ENCODE measurements at regions not wholly inside any gene's neighbourhood (a gene's known extent, or its start where the extent isn't known, plus 50 kb on each side); places are given as distances from the start of the nearest gene placed in this dataset.

DNA sequence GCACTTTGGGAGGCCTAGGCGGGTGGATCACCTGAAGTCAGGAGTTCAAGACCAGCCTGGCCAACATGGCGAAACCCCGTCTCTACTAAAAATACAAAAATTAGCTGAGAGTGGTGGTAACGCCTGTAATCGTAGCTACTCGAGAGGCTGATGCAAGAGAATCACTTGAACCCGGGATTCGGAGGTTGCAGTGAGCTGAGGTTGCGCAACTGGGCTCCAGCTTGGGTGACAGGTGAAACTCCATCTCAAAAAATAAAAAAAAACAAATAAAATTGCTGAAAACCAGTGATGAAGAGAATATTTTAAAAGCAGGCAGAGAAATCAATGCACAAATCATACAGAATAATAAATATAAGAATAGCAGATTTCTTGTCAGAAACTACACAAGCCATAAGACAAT, 129.3 kb downstream of the SLIT2 start:
- no peak for DNase-seq

DNA sequence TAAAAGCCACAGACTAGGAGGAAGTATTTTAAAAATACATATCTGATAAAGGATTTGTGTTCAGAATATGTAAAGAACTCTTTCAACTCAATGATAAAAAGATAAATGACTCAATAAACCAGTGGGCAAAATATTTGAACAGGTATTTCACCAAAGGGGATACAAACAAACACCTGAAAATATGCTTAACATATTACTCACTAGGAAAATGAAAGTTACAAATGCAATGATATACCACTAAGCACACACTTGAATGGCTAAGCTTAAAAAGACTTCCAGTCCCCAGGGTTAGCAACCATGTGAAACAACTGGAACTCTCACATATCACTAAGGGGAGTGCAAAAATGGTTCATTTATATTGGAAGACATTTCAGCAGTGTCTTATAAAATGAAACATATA, 131.6 kb downstream of the SLIT2 start:
- no peak for DNase-seq
- TF ChIP-seq, protein P1, sequence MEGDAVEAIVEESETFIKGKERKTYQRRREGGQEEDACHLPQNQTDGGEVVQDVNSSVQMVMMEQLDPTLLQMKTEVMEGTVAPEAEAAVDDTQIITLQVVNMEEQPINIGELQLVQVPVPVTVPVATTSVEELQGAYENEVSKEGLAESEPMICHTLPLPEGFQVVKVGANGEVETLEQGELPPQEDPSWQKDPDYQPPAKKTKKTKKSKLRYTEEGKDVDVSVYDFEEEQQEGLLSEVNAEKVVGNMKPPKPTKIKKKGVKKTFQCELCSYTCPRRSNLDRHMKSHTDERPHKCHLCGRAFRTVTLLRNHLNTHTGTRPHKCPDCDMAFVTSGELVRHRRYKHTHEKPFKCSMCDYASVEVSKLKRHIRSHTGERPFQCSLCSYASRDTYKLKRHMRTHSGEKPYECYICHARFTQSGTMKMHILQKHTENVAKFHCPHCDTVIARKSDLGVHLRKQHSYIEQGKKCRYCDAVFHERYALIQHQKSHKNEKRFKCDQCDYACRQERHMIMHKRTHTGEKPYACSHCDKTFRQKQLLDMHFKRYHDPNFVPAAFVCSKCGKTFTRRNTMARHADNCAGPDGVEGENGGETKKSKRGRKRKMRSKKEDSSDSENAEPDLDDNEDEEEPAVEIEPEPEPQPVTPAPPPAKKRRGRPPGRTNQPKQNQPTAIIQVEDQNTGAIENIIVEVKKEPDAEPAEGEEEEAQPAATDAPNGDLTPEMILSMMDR (IDR thresholded peaks at IDR 0.05; ENCODE audit: low read depth, low read length, missing control alignments), result no peak

More for the DNA sequence above, 129.3 kb downstream of the SLIT2 start:
- Histone ChIP-seq H3K36me3 (replicated peaks) (no peaks in the 10 kb centered on the region), H3K4me3 (ENCODE audit: low read depth, low read length) (no peak overlapping the region), H3K27ac (no peak overlapping the region), H3K27me3 (replicated peaks) (no peaks in the 10 kb centered on the region)
- in situ Hi-C loops (cut with HindIII; ENCODE audit: low pct_ligation_motif_present, low sequenced_read_pairs), result no loop called here
- TF ChIP-seq, protein P1 (IDR thresholded peaks at IDR 0.05; ENCODE audit: low read depth, low read length, missing control alignments), result no peak

DNA sequence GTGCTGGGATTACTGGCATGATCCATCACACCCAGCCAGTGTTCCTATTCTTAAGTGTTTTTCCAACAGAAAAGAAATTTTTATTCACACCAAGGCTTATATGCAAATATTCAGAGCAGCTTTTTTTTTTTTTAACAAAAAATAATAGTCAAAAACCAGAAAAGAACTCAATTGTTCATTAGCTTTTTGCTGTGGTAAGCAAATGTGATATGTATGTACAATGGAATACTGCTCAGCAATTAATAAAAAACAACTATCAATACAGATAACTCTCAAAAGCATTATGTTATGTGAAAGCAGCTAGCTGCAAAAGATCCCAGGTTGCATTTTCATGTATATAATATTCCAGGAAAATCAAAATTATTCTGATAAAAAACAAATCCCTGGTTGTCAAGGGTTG, 132.3 kb downstream of the SLIT2 start:
- no peak for DNase-seq
- no peaks in the 10 kb centered on the region for H3K27me3 ChIP-seq (replicated peaks)
- H3K27ac ChIP-seq, result no peak overlapping the region
- no peak overlapping the region for H3K4me3 ChIP-seq (ENCODE audit: low read depth, low read length)
- in situ Hi-C loops (cut with HindIII; ENCODE audit: low pct_ligation_motif_present, low sequenced_read_pairs), result no loop called here
- TF ChIP-seq, protein P1 (IDR thresholded peaks at IDR 0.05; ENCODE audit: low read depth, low read length, missing control alignments), result no peak
- H3K36me3 ChIP-seq (replicated peaks), result no peaks in the 10 kb centered on the region

More for the DNA sequence above, 131.6 kb downstream of the SLIT2 start:
- Histone ChIP-seq H3K27ac (no peak overlapping the region), H3K27me3 (replicated peaks) (no peaks in the 10 kb centered on the region), H3K36me3 (replicated peaks) (no peaks in the 10 kb centered on the region), H3K4me3 (ENCODE audit: low read depth, low read length) (no peak overlapping the region)
- in situ Hi-C loops (cut with HindIII; ENCODE audit: low pct_ligation_motif_present, low sequenced_read_pairs), result no loop called here

DNA sequence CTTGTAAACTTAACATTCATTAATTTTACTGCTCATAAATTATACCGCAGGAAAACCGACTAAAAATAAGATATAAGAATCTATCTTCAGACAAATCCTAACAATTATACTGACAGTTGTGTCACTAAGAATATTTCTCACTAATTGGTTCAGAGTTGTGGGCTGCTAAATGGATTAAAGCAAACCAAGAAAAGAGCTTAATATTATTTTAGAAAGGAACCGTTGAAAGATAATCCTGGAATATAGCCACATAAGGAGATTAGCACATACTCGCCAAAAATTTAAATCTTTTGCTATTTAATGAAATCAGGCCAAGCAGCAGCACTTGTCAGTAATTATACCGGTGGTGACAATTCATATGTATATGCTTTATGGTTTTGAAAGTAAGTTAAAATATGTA, 132.8 kb downstream of the SLIT2 start:
- Histone ChIP-seq H3K27ac (no peak overlapping the region), H3K27me3 (replicated peaks) (no peaks in the 10 kb centered on the region), H3K36me3 (replicated peaks) (no peaks in the 10 kb centered on the region), H3K4me3 (ENCODE audit: low read depth, low read length) (no peak overlapping the region)
- DNase-seq, result no peak
- TF ChIP-seq, protein P1 (IDR thresholded peaks at IDR 0.05; ENCODE audit: low read depth, low read length, missing control alignments), result no peak
- in situ Hi-C loops (cut with HindIII; ENCODE audit: low pct_ligation_motif_present, low sequenced_read_pairs), result no loop called here

DNA sequence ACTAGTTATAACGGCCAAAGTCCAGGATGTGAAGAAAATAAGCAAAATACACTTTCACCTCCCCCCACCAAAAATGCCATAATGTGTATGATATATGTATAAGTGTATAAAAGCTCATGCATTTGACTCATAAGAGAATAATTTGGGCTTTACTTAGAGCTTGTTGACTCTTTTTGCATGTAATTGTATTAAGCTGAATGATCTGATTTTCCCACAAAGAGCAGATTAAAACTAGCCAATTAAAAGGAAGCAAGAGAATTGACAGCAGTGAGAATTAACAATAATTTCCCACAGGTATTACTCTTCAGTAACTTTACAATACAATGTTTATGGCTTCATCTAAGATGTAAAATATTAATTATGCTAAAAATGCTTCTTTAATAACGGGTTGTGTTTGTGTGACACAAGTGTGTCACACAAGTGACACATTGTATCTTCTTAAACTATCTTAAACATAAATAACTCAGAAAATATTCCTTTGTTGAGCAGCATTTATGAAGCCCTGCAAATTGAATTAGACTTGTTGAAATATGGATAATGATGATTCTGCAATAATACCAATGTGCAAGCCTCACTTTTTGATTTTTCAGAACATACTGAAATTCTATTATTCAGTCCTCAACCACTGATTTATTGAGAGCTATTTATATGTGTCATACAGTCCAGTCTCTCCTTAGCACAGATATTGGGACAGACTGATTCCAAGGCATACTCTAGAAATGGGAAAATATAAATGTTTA, 134.5 kb downstream of the SLIT2 start:
- TF ChIP-seq, protein P1 (IDR thresholded peaks at IDR 0.05; ENCODE audit: low read depth, low read length, missing control alignments), result no peak
- Histone ChIP-seq H3K27me3 (replicated peaks) (no peaks in the 10 kb centered on the region), H3K27ac (no peak overlapping the region), H3K36me3 (replicated peaks) (no peaks in the 10 kb centered on the region), H3K4me3 (ENCODE audit: low read depth, low read length) (no peak overlapping the region)
- no peak for DNase-seq
- in situ Hi-C loops (cut with HindIII; ENCODE audit: low pct_ligation_motif_present, low sequenced_read_pairs), result no loop called here

DNA sequence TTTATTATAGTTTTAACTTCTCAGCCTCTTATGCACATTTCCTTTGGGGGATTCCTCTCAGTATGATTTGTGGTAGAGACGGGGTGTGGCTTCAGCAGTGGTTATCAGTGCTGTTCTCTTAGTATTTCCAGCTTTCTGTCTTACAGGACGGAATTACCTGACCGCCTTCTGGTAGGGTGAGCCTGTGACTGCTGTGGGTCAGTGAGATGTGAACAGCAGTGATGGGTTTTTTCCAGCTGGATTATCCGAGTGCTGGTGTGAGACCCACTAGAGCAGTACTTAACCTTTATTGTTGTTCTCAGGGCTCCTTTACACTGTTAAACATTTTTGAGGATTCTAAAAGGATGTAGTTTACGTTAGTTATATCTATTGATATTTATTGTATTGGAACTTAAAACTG, 135.2 kb downstream of the SLIT2 start:
- TF ChIP-seq, protein P1 (IDR thresholded peaks at IDR 0.05; ENCODE audit: low read depth, low read length, missing control alignments), result no peak

More for the DNA sequence above, 135.2 kb downstream of the SLIT2 start:
- Histone ChIP-seq H3K27ac (no peak overlapping the region), H3K36me3 (replicated peaks) (no peaks in the 10 kb centered on the region), H3K27me3 (replicated peaks) (no peaks in the 10 kb centered on the region), H3K4me3 (ENCODE audit: low read depth, low read length) (no peak overlapping the region)
- DNase-seq, result no peak
- in situ Hi-C loops (cut with HindIII; ENCODE audit: low pct_ligation_motif_present, low sequenced_read_pairs), result no loop called here

Measured in brain microvascular endothelial cell (primary cell).